Sciatic nerve (tissue), 2 donors: ENCODE measurements at regions not wholly inside any gene's neighbourhood (a gene's known extent, or its start where the extent isn't known, plus 50 kb on each side); places are given as distances from the start of the nearest gene placed in this dataset.
A peak's percentile ranks its signal among the peaks of the same experiment; 100 is the strongest.

Experiments
- ATAC-seq: fragments of 200-7000 bp; cut with Tn5 transposase; one replicate; pipeline ENCODE4 v1.9.1; 2020; ENCODE audit warnings: mild to moderate bottlenecking, moderate library complexity
- DNase-seq: peaks from one replicate; pipeline ENCODE4 v3.0.0-alpha.2; 2020; ENCODE audit warnings: low spot score
- intact Hi-C: fragments of 100-400 bp; cut with DNase I; formaldehyde crosslinking; loops from one replicate; pipeline ENCODE4 v1.14.2; 2022
- donor health status: DM: no; HTN: no; CAD: no.
- donor health status: DM: no; HTN: no; CAD: no.

DNA sequence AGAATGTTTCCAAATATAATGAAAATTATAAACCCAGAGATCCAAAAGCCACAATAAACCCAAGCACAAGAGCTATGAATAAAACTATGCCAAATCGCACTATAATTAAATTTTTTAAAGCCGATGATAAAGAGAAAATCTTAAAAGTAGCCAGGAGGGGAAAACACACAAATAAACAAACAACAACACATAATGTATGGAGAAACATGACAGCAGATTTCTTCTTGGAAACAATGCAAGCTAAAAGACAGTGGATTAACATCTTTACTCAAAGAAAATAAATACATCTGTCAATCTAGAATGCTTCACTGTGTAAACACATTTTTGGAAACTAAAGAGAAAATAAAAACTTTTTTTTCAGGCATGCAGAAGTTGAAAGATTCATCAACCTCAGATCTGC is 53.0 kb upstream of the SMOX start:
- intact Hi-C loops = no loop called here
- ATAC-seq (no peak), DNase-seq (no peak)

DNA sequence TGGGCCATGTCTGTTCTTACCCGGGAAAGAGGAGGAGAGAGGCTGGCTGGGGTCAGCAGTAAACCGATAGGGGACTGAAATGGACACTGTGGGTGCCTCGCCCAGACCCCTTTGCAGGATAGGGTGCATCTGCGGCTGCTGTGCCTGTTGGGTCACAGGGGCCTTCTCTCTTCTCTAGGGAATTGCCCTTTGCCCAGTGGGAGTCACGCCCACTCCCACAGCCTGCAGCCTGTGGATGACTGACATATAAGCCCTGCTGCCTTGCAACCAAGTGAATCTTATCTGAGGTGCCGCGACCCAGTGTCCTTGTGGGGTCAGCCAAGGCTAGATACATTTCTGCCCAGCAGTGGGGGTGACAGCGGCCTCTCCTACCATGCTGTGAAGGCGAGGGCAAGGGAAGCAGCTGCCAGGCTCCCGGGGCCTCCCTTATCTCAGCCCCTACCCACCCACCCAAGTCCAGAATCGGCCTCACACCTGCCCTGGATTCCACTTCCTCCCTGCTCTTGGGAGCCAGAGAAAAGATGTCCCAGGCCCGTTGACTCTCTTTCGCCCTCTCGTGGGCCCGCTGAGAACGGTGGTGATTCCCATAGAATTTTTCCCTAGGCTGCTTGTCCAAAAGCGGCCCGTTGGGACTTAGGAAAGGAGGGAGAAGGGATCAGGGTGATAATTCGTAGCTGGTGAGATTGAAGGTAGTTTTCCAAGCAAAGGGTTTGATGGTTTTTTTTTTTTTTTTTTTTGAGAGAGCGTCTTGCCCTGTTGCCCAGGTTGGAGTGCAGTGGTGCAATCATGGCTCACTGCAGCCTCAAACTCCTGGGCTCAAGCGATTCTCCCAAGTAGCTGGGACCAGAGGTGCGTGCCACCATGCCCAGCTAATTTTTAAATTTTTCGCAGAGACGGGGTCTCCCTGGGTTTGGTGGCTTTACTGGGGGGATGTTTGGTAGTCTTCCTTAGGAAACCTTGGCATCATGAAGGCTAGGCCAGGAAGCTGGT is 56.8 kb upstream of the SMOX start:
- intact Hi-C loops = no loop called here
- DNase-seq (no peak), ATAC-seq (peak; percentile 59)

DNA sequence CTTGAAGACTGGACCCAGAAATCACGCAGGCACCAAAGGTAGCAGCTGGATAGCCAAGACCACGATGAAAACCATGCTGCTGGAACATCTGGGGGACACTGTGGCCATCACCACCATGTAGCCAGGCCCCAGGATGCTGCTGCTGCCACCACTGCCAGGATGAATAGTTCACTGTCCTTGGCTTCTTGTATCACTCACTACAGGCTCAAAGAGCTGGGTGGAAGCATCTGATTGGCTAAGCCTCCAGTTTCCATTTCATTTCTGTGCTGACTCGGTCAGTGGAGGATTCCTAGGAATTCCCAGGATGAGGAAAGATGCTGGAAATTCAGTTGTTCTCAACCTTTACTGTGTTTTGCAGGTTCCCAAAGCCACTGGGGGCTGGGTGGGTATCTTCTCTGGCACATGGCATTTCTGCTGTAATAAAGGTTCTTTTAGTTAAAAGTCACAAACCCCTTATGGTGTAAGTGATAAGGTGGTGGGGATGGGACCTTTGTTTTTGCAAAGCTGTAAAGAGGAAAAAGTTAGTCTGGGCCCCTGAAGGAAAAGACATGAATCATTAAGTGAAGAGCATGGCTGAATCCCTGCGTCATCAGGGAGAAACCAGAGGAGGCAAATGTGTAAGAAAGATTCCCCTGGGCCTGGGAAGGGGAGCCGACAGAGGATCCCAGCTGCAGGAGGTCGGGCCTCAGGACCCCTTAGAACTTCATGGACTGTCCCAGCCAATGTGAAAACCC is 57.7 kb upstream of the SMOX start:
- ATAC-seq (peak; percentile 31), DNase-seq (no peak)
- intact Hi-C loops = no loop called here

GRCh38 chr20:4089756-4090487 is 58.7 kb upstream of the SMOX start:
- no peak for DNase-seq
- no peak for ATAC-seq

DNA sequence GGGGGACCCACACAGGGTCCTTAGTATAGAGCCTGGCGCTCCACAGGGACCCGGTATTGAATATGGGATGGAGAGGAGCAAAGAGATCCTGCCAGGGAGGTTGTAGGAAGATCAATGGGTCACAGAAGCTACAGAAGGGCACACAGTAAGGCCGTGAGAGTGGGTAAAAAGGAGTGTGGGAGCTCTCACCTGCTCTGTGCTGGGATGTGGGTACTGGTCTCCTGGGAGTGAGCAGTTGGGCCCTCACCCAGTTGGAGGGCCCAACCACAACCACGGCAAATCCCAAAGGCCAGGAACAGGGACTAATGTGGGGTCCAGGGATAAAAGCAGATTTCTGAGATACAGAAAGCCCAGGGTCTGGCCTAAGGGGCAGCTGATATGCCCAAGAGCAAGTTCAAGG is 59.9 kb upstream of the SMOX start:
- ATAC-seq (no peak), DNase-seq (no peak)
- intact Hi-C loops = no loop called here

More at GRCh38 chr20:4089756-4090487, 58.7 kb upstream of the SMOX start:
- intact Hi-C loops = no loop called here

- intact Hi-C loops = no loop called here
- ATAC-seq = no peak
- no peak for DNase-seq
Observed at GRCh38 chr20:4087923-4088322, 60.7 kb upstream of the SMOX start.

- ATAC-seq = no peak
- intact Hi-C loops = no loop called here
Observed at GRCh38 chr20:4086771-4087687, 61.6 kb upstream of the SMOX start.

DNA sequence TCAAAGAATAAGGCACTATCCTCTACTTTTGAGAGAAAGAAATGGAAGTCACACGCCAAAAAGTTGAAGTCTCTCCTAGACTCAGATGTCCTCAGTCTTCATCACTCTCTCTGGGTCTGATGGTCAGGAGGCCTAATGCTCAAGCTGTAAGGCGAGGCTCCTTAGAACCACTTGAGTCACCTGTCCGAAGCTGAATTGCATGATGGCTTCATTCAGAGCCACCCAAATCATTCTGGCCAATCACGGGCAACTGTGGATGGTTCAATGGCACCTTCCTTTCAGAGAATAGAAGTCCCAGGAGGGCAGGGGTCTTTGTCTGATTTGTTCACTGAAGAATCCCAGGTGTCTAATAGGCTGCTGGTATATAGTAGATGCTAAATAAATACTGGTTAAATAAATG is 63.9 kb upstream of the SMOX start:
- DNase-seq (no peak), ATAC-seq (no peak)
- intact Hi-C loops = no loop called here

More at GRCh38 chr20:4086771-4087687, 61.6 kb upstream of the SMOX start:
- no peak for DNase-seq

DNA sequence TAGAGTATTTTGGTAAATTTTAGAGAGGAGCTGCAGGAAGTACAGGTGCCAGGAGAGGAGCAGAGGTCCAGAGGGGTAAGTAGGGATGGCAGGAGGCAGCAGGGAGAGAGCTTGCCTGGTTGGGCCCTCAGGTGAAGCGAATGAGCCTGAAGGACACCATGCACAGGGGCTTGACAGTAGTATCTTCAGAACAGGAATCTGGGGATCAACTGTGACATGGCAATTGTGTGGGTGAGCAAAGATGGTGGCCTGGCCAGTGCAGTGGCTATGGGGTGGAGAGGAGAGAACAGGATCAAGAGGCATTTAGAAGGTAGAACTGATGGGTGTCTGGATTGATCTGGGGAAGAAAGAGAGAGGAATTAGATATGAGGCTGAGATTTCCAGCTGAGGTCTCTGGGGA is 64.5 kb upstream of the SMOX start:
- no peak for DNase-seq
- intact Hi-C loops = no loop called here
- ATAC-seq = no peak

DNA sequence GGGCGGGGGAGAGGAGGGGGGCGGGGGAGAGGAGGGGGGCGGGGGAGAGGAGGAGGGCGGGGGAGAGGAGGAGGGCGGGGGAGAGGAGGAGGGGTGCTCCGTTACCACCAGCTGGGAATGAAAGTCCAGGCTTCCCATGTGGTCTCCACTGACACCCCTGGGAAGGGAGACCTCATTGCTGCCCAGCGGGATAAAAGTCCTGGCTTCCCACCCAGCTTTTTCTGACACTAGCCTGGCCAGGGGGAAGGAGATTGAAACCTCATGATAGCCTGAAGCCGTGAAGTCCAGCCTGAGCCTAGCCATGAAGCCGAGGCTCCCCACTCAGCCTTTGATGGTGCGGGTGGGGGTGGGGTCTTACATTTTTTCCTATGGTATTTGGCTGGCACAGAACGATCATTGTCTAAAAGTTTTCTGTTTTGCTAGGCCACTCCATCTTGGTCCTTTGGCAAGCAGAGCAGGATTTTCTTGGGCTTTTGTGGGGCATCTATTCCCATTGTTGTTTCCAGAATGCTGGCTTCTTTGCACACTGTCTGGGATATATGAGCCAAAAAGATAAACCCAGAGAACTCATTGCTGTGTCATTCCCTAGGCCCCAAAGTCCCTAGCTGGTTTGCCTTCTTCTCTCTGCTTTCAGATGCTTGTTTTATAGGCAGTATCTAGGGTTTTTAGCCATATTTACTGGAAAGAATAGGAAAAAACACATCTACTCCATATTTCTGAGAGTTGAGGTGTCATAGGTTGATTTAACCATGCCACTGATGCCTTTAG is 65.3 kb upstream of the SMOX start:
- intact Hi-C loops = no loop called here
- ATAC-seq (peak; percentile 31), DNase-seq (no peak)

- ATAC-seq = peak; percentile 81
Observed at GRCh38 chr20:4082406-4083097, 66.1 kb upstream of the SMOX start.

GRCh38 chr20:4081421-4081820 is 66.1 kb upstream of the RNF24 start:
- no peak for DNase-seq
- no peak for ATAC-seq
- intact Hi-C loops = no loop called here

More at GRCh38 chr20:4082406-4083097, 66.1 kb upstream of the SMOX start:
- no peak for DNase-seq
- intact Hi-C loops = no loop called here

GRCh38 chr20:4076671-4077070 is 61.3 kb upstream of the RNF24 start:
- ATAC-seq (no peak), DNase-seq (no peak)
- intact Hi-C loops = no loop called here

DNA sequence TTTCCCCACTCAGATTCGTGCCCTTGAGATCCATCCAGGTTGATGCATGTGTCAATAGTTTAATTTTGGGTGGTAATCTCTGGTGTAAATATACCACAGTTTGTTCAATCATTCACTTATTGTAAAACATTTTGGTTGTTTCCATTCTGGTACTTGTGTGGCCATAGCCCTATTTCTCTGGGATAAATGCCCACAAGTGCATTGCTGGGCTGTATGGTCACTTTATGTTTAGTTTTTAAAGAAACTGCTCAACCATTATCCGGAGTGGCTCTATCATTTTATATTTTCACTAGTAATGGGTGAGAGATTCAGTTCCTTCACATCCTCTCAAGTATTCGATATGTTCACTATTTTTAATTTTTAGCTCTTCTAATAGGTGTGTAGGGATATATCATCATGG is 60.7 kb upstream of the RNF24 start:
- intact Hi-C loops = no loop called here
- no peak for DNase-seq
- no peak for ATAC-seq

DNA sequence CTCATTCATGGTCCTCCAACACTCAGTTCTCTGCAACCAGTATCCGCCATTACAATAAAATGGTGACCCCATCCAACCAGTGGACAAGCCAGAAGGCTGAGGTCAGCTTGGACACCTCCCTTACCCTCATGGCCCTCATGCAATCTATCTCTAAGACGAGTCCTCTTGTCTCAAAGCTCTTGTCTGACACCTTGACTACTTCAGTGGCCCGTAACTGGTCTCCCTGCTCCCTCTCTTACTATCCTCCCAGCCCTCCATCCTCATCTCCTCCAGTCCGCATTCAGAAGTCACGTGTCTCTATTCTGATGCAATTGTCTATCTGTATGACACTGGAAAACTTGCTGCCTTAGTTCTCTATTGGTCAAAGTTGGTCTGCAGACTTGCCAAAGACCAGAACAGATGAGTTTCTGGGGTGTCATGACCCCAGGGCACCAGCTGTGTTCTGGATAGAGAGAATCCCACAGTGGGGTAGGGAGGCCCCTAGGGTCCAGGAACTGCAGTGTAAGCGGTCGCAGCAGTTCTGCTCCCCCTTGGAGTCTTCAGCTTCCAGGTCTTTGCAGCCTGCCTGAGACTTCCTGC is 59.6 kb upstream of the RNF24 start:
- DNase-seq = no peak
- no peak for ATAC-seq
- intact Hi-C loops = no loop called here

GRCh38 chr20:4073852-4074741 is 58.7 kb upstream of the RNF24 start:
- no peak for ATAC-seq
- intact Hi-C loops = no loop called here
- no peak for DNase-seq
